Caco-2 (cell line): ENCODE measurements at regions not wholly inside any gene's neighbourhood (a gene's known extent, or its start where the extent isn't known, plus 50 kb on each side); places are given as distances from the start of the nearest gene placed in this dataset.

Experiments used
- BruUV-seq: library from RNA; stranded (reverse); fragments of 400-500 nt; replicated peaks from 2 replicates; lab custom pipeline; 2021; lab: Mats Ljungman, UMichigan
- CTCF ChIA-PET: fragments of 300-600 bp; sonication (Branson Sonifier 250); formaldehyde crosslinking; loops from one replicate; lab custom pipeline; 2022; ENCODE audit warnings: antibody characterized with exemption; lab: Charles Lee
- POLR2A ChIA-PET: fragments of 300-600 bp; sonication (Branson Sonifier 250); formaldehyde crosslinking; loops from one replicate; lab custom pipeline; 2022; ENCODE audit warnings: antibody characterized with exemption; lab: Charles Lee
- DNase-seq, 2 experiments: peaks; one replicate each; pipeline versions ENCODE4 v3.0.0 to v3.0.0-alpha.2; 2020 to 2022
- H3K27me3 ChIP-seq: replicated peaks from 2 replicates; pipeline ENCODE4 v1.6.0; 2011; ENCODE audit warnings: low read length; ENCODE audit not compliant: control insufficient read depth, insufficient read depth
- H3K36me3 ChIP-seq: 2 replicates; pipeline ENCODE4 v1.5.1; 2011; ENCODE audit warnings: low read length; ENCODE audit not compliant: control insufficient read depth, insufficient read depth
- H3K4me1 ChIP-seq: fragments of 250-450 bp; sonication (Bioruptor Pico); 2 replicates; pipeline ENCODE4 v1.5.1; 2020; ENCODE audit warnings: mild to moderate bottlenecking
- H3K4me3 ChIP-seq: 2 replicates; pipeline ENCODE4 v1.5.1; 2011; ENCODE audit warnings: low read depth, mild to moderate bottlenecking, control low read depth, low read length
- H3K9me3 ChIP-seq: fragments of 250-450 bp; sonication (Bioruptor Pico); 2 replicates; pipeline ENCODE4 v1.5.1; 2020; ENCODE audit warnings: mild to moderate bottlenecking, moderate library complexity
- H3K27ac Mint-ChIP-seq: one replicate; pipeline ENCODE4 v1.8.0; 2022; ENCODE audit warnings: mixed read lengths; ENCODE audit not compliant: unreplicated experiment
- H3K27me3 Mint-ChIP-seq: one replicate; pipeline ENCODE4 v1.8.0; 2022; ENCODE audit warnings: mixed read lengths; ENCODE audit not compliant: insufficient read depth, unreplicated experiment
- H3K36me3 Mint-ChIP-seq: one replicate; pipeline ENCODE4 v1.8.0; 2022; ENCODE audit warnings: mild to moderate bottlenecking, mixed read lengths; ENCODE audit not compliant: insufficient read depth, unreplicated experiment
- H3K4me1 Mint-ChIP-seq: one replicate; pipeline ENCODE4 v1.8.0; 2022; ENCODE audit warnings: low read depth, mixed read lengths; ENCODE audit not compliant: unreplicated experiment
- H3K4me3 Mint-ChIP-seq: one replicate; pipeline ENCODE4 v1.8.0; 2022; ENCODE audit warnings: mild to moderate bottlenecking, moderate library complexity, mixed read lengths; ENCODE audit not compliant: unreplicated experiment
- H3K9me3 Mint-ChIP-seq: one replicate; pipeline ENCODE4 v1.8.0; 2022; ENCODE audit warnings: mixed read lengths; ENCODE audit not compliant: unreplicated experiment
- intact Hi-C: fragments of 100-400 bp; cut with micrococcal nuclease; formaldehyde crosslinking; loops from one replicate; pipeline ENCODE4 v1.10.0; 2022; ENCODE audit not compliant: unreplicated experiment
- TF ChIP-seq, protein P1 (sequence below), 2 experiments: fragments of 200-600 bp in 1 of 2; IDR thresholded peaks; 1 replicate in 1 of 2; 2 replicates in 1 of 2; pipeline versions ENCODE4 v1.5.1 to v1.8.0; 2011 to 2022; ENCODE audit warnings: antibody characterized with exemption in 1 of 2, control low read depth in 1 of 2, inconsistent platforms in 1 of 2, low read depth in 1 of 2, low read length in 1 of 2, mild to moderate bottlenecking in 1 of 2, moderate library complexity in 1 of 2; ENCODE audit not compliant: insufficient read depth in 1 of 2, severe bottlenecking in 1 of 2, unreplicated experiment in 1 of 2

DNA sequence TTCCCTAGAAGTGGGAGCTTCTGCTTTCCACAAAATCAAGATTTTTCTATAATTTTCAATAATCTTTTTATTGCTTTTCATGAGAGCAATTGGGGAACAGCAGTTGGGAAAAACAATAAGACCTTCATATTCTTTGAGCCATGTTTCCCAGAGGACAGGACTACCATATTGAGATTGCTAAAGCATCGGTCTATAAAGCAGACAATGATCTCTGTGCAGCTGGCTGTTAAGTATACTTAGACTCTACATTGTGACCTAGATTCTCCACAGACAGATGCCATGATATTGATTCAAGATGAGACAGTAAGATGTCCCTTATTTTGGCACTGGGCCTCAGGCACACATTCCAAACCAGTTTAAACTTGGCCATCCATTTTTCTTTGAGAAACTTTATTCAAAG lies 1178.7 kb downstream of the SUCLG1 start:
- Mint-ChIP-seq H3K27ac (no peak overlapping the region), H3K4me1 (no peaks in the 10 kb centered on the region), H3K4me3 (no peak overlapping the region), H3K27me3 (no peaks in the 10 kb centered on the region), H3K9me3 (no peaks in the 10 kb centered on the region), H3K36me3 (no peaks in the 10 kb centered on the region)
- DNase-seq = no peak
- Histone ChIP-seq H3K27me3 (no peaks in the 10 kb centered on the region), H3K9me3 (no peaks in the 10 kb centered on the region), H3K4me1 (peaks cover 15% of the 10 kb centered on the region), H3K36me3 (no peaks in the 10 kb centered on the region), H3K4me3 (no peak overlapping the region)
- POLR2A ChIA-PET = no interaction called here
- CTCF ChIA-PET = no interaction called here
- intact Hi-C loops = no loop called here
- TF ChIP-seq, protein P1, sequence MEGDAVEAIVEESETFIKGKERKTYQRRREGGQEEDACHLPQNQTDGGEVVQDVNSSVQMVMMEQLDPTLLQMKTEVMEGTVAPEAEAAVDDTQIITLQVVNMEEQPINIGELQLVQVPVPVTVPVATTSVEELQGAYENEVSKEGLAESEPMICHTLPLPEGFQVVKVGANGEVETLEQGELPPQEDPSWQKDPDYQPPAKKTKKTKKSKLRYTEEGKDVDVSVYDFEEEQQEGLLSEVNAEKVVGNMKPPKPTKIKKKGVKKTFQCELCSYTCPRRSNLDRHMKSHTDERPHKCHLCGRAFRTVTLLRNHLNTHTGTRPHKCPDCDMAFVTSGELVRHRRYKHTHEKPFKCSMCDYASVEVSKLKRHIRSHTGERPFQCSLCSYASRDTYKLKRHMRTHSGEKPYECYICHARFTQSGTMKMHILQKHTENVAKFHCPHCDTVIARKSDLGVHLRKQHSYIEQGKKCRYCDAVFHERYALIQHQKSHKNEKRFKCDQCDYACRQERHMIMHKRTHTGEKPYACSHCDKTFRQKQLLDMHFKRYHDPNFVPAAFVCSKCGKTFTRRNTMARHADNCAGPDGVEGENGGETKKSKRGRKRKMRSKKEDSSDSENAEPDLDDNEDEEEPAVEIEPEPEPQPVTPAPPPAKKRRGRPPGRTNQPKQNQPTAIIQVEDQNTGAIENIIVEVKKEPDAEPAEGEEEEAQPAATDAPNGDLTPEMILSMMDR (IDR thresholded peaks at IDR 0.05; ENCODE audit: insufficient read depth in 1 of 2, low read depth in 1 of 2, low read length in 1 of 2, severe bottlenecking in 1 of 2, unreplicated experiment in 1 of 2) = no peak
- BruUV-seq = no TSS peak

DNA sequence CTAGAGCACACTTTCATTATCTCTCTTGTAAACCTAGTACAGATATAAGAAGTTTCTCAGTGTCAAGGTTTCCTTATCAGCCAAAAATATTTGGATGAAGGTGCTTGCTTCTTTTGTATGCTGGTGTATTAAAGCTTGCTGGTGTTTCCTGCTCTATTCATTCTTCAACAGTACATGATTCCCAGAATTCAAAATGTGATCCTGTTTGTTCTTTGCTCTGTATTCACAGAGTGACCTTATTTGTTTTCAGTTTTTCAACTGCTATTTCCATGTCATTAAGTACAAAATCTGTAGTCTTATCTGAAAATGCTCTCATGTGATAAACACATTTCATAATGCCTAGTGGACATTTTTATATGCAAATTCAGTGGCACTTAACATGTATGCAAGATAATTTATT lies 1185.8 kb downstream of the SUCLG1 start:
- Histone ChIP-seq H3K4me1 (no peaks in the 10 kb centered on the region), H3K36me3 (no peaks in the 10 kb centered on the region), H3K4me3 (no peak overlapping the region), H3K27me3 (no peaks in the 10 kb centered on the region), H3K9me3 (no peaks in the 10 kb centered on the region)
- H3K4me1 Mint-ChIP-seq = no peaks in the 10 kb centered on the region
- intact Hi-C loops = no loop called here
- BruUV-seq = no TSS peak
- CTCF ChIA-PET = no interaction called here
- no peaks in the 10 kb centered on the region for H3K9me3 Mint-ChIP-seq
- H3K36me3 Mint-ChIP-seq = no peaks in the 10 kb centered on the region
- TF ChIP-seq, protein P1 (IDR thresholded peaks at IDR 0.05; ENCODE audit: insufficient read depth in 1 of 2, low read depth in 1 of 2, low read length in 1 of 2, severe bottlenecking in 1 of 2, unreplicated experiment in 1 of 2) = no peak
- no peak overlapping the region for H3K4me3 Mint-ChIP-seq
- H3K27ac Mint-ChIP-seq = no peak overlapping the region
- H3K27me3 Mint-ChIP-seq = peaks cover 2% of the 10 kb centered on the region
- DNase-seq = no peak
- POLR2A ChIA-PET = no interaction called here

DNA sequence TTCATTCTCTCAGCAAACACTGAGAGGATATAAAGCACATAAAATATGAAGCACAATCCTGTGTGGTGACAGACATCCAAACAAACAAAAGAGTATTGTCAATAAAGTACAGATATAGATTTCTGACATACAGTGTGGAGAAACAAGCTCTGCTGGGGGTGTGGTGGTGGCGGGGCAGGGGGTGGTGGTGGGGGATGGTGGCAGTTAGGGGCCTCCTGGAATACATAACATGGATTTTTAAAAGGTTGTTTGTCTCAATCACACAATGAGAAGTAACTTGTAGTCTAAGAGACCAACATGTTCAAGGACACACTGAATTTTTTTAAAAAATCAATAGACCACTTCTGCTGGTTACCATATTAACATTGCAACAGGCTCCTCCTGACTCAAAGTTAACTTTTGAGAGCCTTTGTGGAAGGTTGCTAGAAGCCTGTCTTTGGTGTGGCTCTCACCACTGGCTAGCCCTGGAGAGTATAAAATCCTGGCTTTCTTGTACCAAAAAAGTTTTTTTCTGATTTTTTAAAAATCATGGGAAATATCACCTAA lies 1197.4 kb downstream of the SUCLG1 start:
- ChIA-PET POLR2A (no interaction called here), CTCF (no interaction called here)
- H3K4me1 Mint-ChIP-seq = no peaks in the 10 kb centered on the region
- no peaks in the 10 kb centered on the region for H3K36me3 Mint-ChIP-seq
- Histone ChIP-seq H3K4me1 (no peaks in the 10 kb centered on the region), H3K4me3 (no peak overlapping the region), H3K27me3 (no peaks in the 10 kb centered on the region), H3K9me3 (no peaks in the 10 kb centered on the region), H3K36me3 (no peaks in the 10 kb centered on the region)
- TF ChIP-seq, protein P1 (IDR thresholded peaks at IDR 0.05; ENCODE audit: insufficient read depth in 1 of 2, low read depth in 1 of 2, low read length in 1 of 2, severe bottlenecking in 1 of 2, unreplicated experiment in 1 of 2) = no peak
- H3K27me3 Mint-ChIP-seq = no peaks in the 10 kb centered on the region
- no peaks in the 10 kb centered on the region for H3K9me3 Mint-ChIP-seq
- DNase-seq = no peak
- intact Hi-C loops = no loop called here
- H3K4me3 Mint-ChIP-seq = no peak overlapping the region
- no peak overlapping the region for H3K27ac Mint-ChIP-seq
- no TSS peak for BruUV-seq
